ENCODE measurements at regions not wholly inside any gene's neighbourhood (a gene's known extent, or its start where the extent isn't known, plus 50 kb on each side); places are given as distances from the start of the nearest gene placed in this dataset.
"Not testable (repeated sequence)": the region's sequence is repeated elsewhere in the genome, so short reads cannot be mapped to it uniquely, and the experiment has no call there.

- FAIRE-seq, result no peak
- DNase-seq (ENCODE audit: insufficient read length, low spot score), result no peak
These were observed 388.3 kb downstream of the TMEM38B start for GRCh38 chr9:106082621-106083020.

GRCh38 chr9:106084702-106085101 is 390.4 kb downstream of the TMEM38B start:
- no peak for DNase-seq (ENCODE audit: insufficient read length, low spot score)

GRCh38 chr9:106085479-106085878 is 391.1 kb downstream of the TMEM38B start:
- FAIRE-seq, result no peak
- DNase-seq (ENCODE audit: insufficient read length, low spot score), result no peak

More at GRCh38 chr9:106084702-106085101, 390.4 kb downstream of the TMEM38B start:
- FAIRE-seq, result no peak

DNA sequence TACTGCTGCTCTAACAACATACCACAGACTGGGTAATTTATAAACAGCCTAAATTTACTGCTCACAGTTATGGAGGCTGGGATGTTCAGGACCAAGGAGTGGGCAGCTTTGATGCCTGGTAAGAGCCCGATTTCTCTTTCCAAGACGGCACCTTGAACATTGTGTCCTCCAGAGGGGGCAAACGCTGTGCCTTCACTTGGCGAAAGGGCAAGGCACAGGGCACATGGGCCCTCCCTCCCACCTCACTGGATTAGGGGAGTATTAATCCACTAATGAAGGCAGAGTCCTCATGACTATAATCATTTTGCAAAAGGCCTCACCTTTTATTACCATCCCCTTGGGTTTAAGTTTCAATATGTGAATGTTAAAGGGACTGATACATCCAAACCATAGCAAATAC is 397.7 kb downstream of the TMEM38B start:
- FAIRE-seq, result no peak
- DNase-seq (ENCODE audit: insufficient read length, low spot score), result no peak

- no peak for FAIRE-seq
- no peak for DNase-seq (ENCODE audit: insufficient read length, low spot score)
These were observed 408.5 kb downstream of the TMEM38B start for GRCh38 chr9:106102821-106103220.

DNA sequence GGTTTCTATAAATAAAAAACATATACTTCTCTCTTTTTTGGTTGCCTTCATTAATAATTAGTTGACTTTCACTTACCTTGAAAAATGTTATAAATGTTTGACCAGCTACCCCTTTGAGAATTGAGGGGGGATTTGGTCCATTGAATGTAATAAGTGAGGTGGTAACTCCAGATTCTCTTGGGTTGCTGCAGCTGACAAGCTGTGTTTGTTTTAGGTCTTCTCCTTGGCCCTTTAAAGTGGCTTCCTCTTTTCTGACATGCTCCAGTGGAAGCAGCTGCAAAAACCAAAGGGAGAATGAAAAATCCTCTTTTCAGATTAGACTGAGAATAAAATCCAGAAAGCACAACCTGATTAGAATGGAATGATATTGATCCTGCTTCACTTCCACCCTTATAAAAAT is 410.5 kb downstream of the TMEM38B start:
- no peak for FAIRE-seq
- no peak for DNase-seq (ENCODE audit: insufficient read length, low spot score)

GRCh38 chr9:106106396-106106795 is 412.1 kb downstream of the TMEM38B start:
- FAIRE-seq, result no peak
- DNase-seq (ENCODE audit: insufficient read length, low spot score), result no peak

DNA sequence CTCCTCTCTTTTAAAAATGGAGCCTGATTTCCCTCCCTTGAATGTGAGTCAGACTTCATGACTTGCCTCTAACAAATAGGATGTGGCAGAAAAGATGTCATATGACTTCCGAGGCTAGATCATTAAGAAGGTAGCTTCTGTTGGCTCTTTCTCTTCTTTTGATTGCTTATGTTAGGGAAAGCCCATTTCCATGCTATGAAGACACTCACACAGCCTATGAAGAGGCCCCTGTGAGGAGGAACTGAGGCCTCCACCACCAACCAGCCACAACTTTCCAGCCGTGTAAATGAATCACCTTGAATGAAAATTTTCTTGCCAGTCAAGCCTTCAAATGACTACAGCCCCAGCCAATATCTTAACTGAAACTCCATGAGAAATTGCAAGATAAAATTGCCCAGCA is 413.4 kb downstream of the TMEM38B start:
- FAIRE-seq (no peak), DNase-seq (ENCODE audit: insufficient read length, low spot score) (no peak)

DNA sequence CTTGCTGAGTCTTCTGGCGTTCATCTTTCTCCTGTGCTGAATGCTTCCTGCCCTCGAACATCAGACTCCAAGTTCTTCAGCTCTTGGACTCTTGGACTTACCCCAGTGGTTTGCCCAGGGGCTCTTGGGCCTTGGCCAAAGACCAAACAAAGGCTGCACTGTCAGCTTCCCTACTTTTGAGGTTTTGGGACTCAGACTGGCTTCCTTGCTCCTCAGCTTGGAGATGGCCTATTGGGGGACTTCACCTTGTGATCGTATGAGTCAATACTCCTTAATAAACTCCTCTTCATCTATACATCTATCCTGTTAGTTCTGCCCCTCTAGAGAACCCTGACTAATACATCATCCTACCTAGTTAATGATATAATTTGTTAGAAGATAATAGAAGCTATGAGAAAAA is 415.4 kb downstream of the TMEM38B start:
- FAIRE-seq, result not testable (repeated sequence)

DNA sequence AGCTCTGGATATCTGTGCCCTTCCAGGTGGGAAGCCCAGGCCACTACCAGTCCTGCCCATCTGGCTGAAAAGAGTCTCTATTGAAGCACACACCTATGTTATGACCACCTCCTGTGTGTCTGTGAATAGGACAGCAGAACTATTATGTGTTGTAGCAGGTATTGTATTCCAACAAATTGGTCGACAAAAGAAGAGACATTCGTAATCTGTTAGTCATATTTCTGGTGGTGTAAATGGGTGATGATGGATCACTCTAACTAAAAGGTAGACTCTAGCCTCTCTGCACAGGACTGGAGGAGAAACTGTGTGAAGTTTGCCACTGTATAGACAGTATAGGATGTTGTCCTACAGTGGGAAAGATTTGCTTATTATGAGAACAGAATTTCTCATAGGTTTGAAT is 416.1 kb downstream of the TMEM38B start:
- DNase-seq (ENCODE audit: insufficient read length, low spot score) (no peak), FAIRE-seq (no peak)

More for the DNA sequence above, 415.4 kb downstream of the TMEM38B start:
- not testable (repeated sequence) for DNase-seq (ENCODE audit: insufficient read length, low spot score)

DNA sequence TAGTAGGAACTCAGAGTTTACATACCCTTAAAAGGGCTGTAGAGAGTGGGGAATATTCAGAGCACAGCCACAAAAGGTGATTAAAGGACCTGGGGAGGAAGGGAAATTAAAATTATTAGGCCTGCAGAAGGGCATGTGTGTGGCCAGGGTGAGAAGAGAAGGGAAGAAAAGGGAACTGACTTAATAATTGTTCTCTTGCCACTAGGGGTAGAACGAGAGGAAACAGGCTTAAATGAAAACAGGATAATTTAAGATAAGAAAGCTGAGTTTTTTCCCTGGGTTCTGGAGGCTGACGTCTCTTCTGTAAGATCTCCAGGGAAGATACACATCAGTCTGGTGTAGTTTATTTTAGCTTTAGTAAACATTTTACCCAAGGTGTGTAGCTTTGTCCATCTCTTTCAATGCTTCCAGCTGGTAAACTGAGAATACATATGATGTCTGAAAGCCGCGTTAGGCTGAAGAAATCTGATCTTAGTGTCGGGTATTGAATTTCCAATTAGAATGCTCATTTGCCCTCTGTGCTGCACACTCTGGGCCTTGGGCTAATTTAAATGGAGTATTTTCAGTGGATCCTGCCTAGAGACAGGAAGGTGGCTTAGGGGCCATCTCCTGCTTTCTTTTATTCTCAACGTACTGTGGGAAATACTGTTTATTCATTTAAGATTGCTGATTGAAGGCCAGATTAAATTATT is 416.8 kb downstream of the TMEM38B start:
- DNase-seq (ENCODE audit: insufficient read length, low spot score) (no peak), FAIRE-seq (no peak)

- DNase-seq (ENCODE audit: insufficient read length, low spot score) (no peak), FAIRE-seq (no peak)
These were observed 418.6 kb downstream of the TMEM38B start for GRCh38 chr9:106112935-106113334.

- FAIRE-seq, result no peak
- DNase-seq (ENCODE audit: insufficient read length, low spot score), result no peak
These were observed 424.8 kb downstream of the TMEM38B start for GRCh38 chr9:106119176-106119575.

GRCh38 chr9:106120071-106120470 is 425.7 kb downstream of the TMEM38B start:
- FAIRE-seq (no peak), DNase-seq (ENCODE audit: insufficient read length, low spot score) (no peak)

- FAIRE-seq (no peak), DNase-seq (ENCODE audit: insufficient read length, low spot score) (no peak)
These were observed 433.4 kb downstream of the TMEM38B start for GRCh38 chr9:106127776-106128175.

DNA sequence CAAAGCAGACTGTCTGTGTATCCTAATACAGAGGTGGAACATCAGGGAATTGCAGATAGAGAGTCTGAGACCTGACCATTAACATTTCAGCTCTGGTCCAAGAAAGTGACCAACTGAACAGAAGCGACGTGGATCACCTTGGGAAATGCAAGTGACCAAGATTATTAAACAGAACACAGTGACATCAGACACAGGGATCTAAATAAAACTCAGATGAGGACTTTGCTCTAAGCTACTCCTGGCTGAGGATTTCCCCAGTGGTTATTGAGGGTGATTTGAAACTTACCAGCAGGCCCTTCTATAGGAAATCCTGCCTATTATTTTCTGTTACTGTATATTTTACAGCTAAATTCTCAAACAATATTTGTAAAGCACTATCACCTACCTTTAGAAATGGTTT is 436.0 kb downstream of the TMEM38B start:
- DNase-seq (ENCODE audit: insufficient read length, low spot score), result no peak
- no peak for FAIRE-seq

GRCh38 chr9:106143781-106144180 is 449.4 kb downstream of the TMEM38B start:
- DNase-seq (ENCODE audit: insufficient read length, low spot score) (no peak), FAIRE-seq (no peak)

GRCh38 chr9:106146066-106146840 is 451.9 kb downstream of the TMEM38B start:
- FAIRE-seq (no peak), DNase-seq (ENCODE audit: insufficient read length, low spot score) (no peak)

DNA sequence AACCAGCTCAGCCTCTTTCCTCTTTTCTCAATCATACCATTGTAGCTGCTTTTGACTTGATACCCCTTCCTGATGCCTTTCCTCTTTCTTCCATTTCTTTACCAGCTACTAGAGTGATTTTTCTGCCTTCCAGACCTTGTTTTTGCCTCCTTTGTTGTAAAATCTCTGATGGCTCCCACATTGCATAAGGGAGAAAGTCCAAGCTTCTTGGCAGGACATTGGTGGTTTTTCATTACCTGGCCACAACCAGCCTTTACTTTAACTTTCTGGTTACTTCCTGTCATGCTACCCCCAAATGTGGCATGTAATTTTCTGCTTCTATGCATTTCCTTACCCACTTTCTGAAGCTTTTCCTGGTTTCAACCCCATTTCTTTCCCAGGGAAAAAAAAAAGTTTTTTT is 452.5 kb downstream of the TMEM38B start:
- FAIRE-seq (no peak), DNase-seq (ENCODE audit: insufficient read length, low spot score) (no peak)

DNA sequence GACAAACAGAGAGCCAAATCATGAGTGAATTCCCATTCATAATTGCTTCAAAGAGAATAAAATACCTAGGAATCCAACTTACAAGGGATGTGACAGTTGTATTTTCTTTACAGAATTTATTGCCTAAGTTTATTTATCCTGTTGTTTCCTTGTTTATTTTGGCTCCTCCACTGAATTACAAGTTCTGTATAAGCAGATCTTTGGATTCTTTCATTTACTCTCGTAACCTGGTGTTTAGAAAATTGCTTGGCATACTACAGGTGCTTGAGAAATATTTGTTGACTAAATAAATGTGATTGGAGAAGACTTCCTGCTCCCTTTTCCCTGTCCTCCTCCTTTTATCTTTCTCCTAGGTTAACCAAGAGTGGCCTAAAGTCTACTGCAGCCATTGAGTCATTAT is 455.6 kb downstream of the TMEM38B start:
- FAIRE-seq (no peak), DNase-seq (ENCODE audit: insufficient read length, low spot score) (no peak)

DNA sequence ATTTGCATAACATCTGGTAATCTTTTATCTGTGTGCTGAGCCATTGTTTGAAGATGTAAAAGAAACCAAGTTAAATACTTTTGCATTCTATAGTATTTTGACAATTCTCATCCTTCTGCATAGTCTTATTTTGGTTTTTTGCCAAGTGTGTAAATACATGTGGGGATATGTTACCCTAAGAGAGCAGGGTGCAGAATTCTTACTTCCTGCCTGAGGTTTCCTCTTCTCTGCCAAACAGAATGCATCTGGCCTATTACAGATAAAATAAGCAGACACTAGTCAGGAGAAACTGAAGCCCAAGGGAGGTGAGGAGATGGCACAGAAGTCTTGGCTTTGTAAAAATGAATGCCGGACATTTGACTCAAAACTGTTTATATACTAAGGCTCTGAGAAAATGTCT is 462.1 kb downstream of the TMEM38B start:
- DNase-seq (ENCODE audit: insufficient read length, low spot score) (no peak), FAIRE-seq (no peak)

GRCh38 chr9:106172265-106172664 is 477.9 kb downstream of the TMEM38B start:
- FAIRE-seq (no peak), DNase-seq (ENCODE audit: insufficient read length, low spot score) (no peak)
